ENCODE measurements at regions not wholly inside any gene's neighbourhood (a gene's known extent, or its start where the extent isn't known, plus 50 kb on each side); places are given as distances from the start of the nearest gene placed in this dataset.

- ATAC-seq (ENCODE audit: poor library complexity) = no peak
- intact Hi-C loops (cut with DNase I, micrococcal nuclease) = no loop called here
- H3K4me3 Mint-ChIP-seq = no peak overlapping the region
- H3K36me3 Mint-ChIP-seq (ENCODE audit: low read depth) = no peaks in the 10 kb centered on the region
- H3K9me3 Mint-ChIP-seq = no peaks in the 10 kb centered on the region
- H3K27me3 Mint-ChIP-seq = peaks cover 74% of the 10 kb centered on the region
- Histone ChIP-seq H3K27ac (ENCODE audit: low read depth in 1 of 2, low read length in 2 of 2) (no peak overlapping the region), H3K27me3 (ENCODE audit: control insufficient read depth in 1 of 2, insufficient read depth in 2 of 2, low read length in 2 of 2) (peaks cover 22 to 41% of the 10 kb centered on the region in 2 experiments), H3K4me1 (ENCODE audit: insufficient read depth, low read length) (no peaks in the 10 kb centered on the region), H3K9me3 (ENCODE audit: control insufficient read depth in 1 of 2, insufficient read depth in 1 of 2, low read length in 2 of 2) (peaks cover 0 to 7% of the 10 kb centered on the region in 2 experiments), H3K36me3 (ENCODE audit: insufficient read depth, low read length) (no peaks in the 10 kb centered on the region), H3K4me3 (ENCODE audit: low read length) (no peak overlapping the region)
- no peak overlapping the region for H3K27ac Mint-ChIP-seq
- ChIA-PET POLR2A (no interaction called here), CTCF (no interaction called here)
- TF ChIP-seq CTCF (IDR thresholded peaks at IDR 0.05) = no peak
- H3K4me1 Mint-ChIP-seq (ENCODE audit: low read depth) = no peaks in the 10 kb centered on the region
- DNase-seq = no peak
These were observed 106.4 kb upstream of the FGF3 start for GRCh38 chr11:69925366-69926196.

- Histone ChIP-seq H3K4me1 (ENCODE audit: insufficient read depth, low read length) (no peaks in the 10 kb centered on the region), H3K27me3 (ENCODE audit: control insufficient read depth in 1 of 2, insufficient read depth in 2 of 2, low read length in 2 of 2) (peaks cover 24 to 44% of the 10 kb centered on the region in 2 experiments), H3K27ac (ENCODE audit: low read depth in 1 of 2, low read length in 2 of 2) (no peak overlapping the region), H3K9me3 (ENCODE audit: control insufficient read depth in 1 of 2, insufficient read depth in 1 of 2, low read length in 2 of 2) (peaks cover 0 to 13% of the 10 kb centered on the region in 2 experiments), H3K36me3 (ENCODE audit: insufficient read depth, low read length) (no peaks in the 10 kb centered on the region), H3K4me3 (ENCODE audit: low read length) (no peak overlapping the region)
- ChIA-PET POLR2A (no interaction called here), CTCF (no interaction called here)
- no peak overlapping the region for H3K27ac Mint-ChIP-seq
- no peak for TF ChIP-seq CTCF (IDR thresholded peaks at IDR 0.05)
- ATAC-seq (ENCODE audit: poor library complexity) (no peak), DNase-seq (no peak)
- intact Hi-C loops (cut with DNase I, micrococcal nuclease) = no loop called here
- no peaks in the 10 kb centered on the region for H3K36me3 Mint-ChIP-seq (ENCODE audit: low read depth)
- H3K4me1 Mint-ChIP-seq (ENCODE audit: low read depth) = no peaks in the 10 kb centered on the region
- no peaks in the 10 kb centered on the region for H3K9me3 Mint-ChIP-seq
- H3K4me3 Mint-ChIP-seq = no peak overlapping the region
- peaks cover 75% of the 10 kb centered on the region for H3K27me3 Mint-ChIP-seq
These were observed 107.3 kb upstream of the FGF3 start for GRCh38 chr11:69926376-69927050.

DNA sequence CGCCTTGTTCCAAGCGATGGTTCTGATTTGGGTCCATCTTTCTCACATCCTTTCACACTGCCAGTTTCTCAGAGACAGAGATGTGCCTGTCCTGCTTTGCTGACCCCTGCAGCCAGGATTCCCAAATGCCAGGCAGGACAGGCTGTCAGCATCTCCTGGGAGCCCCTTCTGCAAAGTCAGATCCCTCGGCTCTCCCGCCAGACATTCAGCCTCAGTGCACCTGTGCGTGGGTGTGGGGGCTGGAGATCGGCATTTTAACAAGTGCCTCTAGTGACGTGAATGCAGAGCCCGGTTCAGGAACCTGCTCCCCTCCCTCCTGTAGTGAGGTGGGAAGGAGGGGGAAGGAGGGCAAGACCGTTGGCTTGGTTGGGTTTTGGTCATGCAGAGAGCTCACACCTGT, 108.9 kb upstream of the FGF3 start:
- intact Hi-C loops (cut with DNase I, micrococcal nuclease) = no loop called here
- no peak overlapping the region for H3K27ac Mint-ChIP-seq
- Histone ChIP-seq H3K27me3 (ENCODE audit: control insufficient read depth in 1 of 2, insufficient read depth in 2 of 2, low read length in 2 of 2) (peaks cover 22 to 41% of the 10 kb centered on the region in 2 experiments), H3K36me3 (ENCODE audit: insufficient read depth, low read length) (no peaks in the 10 kb centered on the region), H3K27ac (ENCODE audit: low read depth in 1 of 2, low read length in 2 of 2) (no peak overlapping the region), H3K4me1 (ENCODE audit: insufficient read depth, low read length) (no peaks in the 10 kb centered on the region), H3K4me3 (ENCODE audit: low read length) (no peak overlapping the region), H3K9me3 (ENCODE audit: control insufficient read depth in 1 of 2, insufficient read depth in 1 of 2, low read length in 2 of 2) (peaks cover 0 to 13% of the 10 kb centered on the region in 2 experiments)
- POLR2A ChIA-PET = no interaction called here
- H3K36me3 Mint-ChIP-seq (ENCODE audit: low read depth) = no peaks in the 10 kb centered on the region
- no peak for TF ChIP-seq CTCF (IDR thresholded peaks at IDR 0.05)
- CTCF ChIA-PET = no interaction called here
- H3K4me3 Mint-ChIP-seq = no peak overlapping the region
- no peaks in the 10 kb centered on the region for H3K9me3 Mint-ChIP-seq
- H3K4me1 Mint-ChIP-seq (ENCODE audit: low read depth) = no peaks in the 10 kb centered on the region
- no peak for ATAC-seq (ENCODE audit: poor library complexity)
- DNase-seq = no peak
- H3K27me3 Mint-ChIP-seq = peaks cover 68% of the 10 kb centered on the region

Measured in CD4-positive, alpha-beta T cell (primary cell).